GM06990 (cell line): ENCODE measurements at regions not wholly inside any gene's neighbourhood (a gene's known extent, or its start where the extent isn't known, plus 50 kb on each side); places are given as distances from the start of the nearest gene placed in this dataset.

Experiments
- DNase-seq: peaks from one replicate; pipeline ENCODE4 v3.0.0-alpha.2; 2011; ENCODE audit not compliant: insufficient read length; ENCODE audit errors: extremely low read depth
- H3K27me3 ChIP-seq: replicated peaks from 2 replicates; pipeline ENCODE4 v1.6.0; 2011; ENCODE audit warnings: low read length; ENCODE audit not compliant: control insufficient read depth, insufficient read depth
- H3K36me3 ChIP-seq: 2 replicates; pipeline ENCODE4 v1.5.1; 2011; ENCODE audit warnings: low read length; ENCODE audit not compliant: control insufficient read depth, insufficient read depth
- H3K4me3 ChIP-seq: replicated peaks from 2 replicates; pipeline ENCODE4 v1.5.1; 2011; ENCODE audit warnings: low read depth, mild to moderate bottlenecking, control low read depth, low read length
- CTCF ChIP-seq: IDR thresholded peaks from 2 replicates; pipeline ENCODE4 v1.5.1; 2011; ENCODE audit warnings: low read length, control low read depth, mild to moderate bottlenecking, inconsistent platforms; ENCODE audit not compliant: insufficient read depth, poor library complexity, severe bottlenecking

- DNase-seq, result no peak
- TF ChIP-seq CTCF, result no peak
- no peak overlapping the region for H3K4me3 ChIP-seq
Measured at GRCh38 chr5:123786411-123786810, 274.4 kb downstream of the CSNK1G3 start.

GRCh38 chr5:123785162-123786071 lies 273.4 kb downstream of the CSNK1G3 start:
- DNase-seq, result no peak
- Histone ChIP-seq H3K4me3 (no peak overlapping the region), H3K36me3 (no peaks in the 10 kb centered on the region), H3K27me3 (no peaks in the 10 kb centered on the region)
- no peak for TF ChIP-seq CTCF

More at GRCh38 chr5:123786411-123786810, 274.4 kb downstream of the CSNK1G3 start:
- Histone ChIP-seq H3K36me3 (no peaks in the 10 kb centered on the region), H3K27me3 (no peaks in the 10 kb centered on the region)

GRCh38 chr5:123783421-123783820 lies 271.4 kb downstream of the CSNK1G3 start:
- no peak for DNase-seq
- H3K36me3 ChIP-seq, result no peaks in the 10 kb centered on the region
- no peaks in the 10 kb centered on the region for H3K27me3 ChIP-seq
- H3K4me3 ChIP-seq, result no peak overlapping the region
- no peak for TF ChIP-seq CTCF

GRCh38 chr5:123778641-123779040 lies 266.7 kb downstream of the CSNK1G3 start:
- no peak for DNase-seq
- no peak for TF ChIP-seq CTCF
- H3K27me3 ChIP-seq, result no peaks in the 10 kb centered on the region
- no peaks in the 10 kb centered on the region for H3K36me3 ChIP-seq
- H3K4me3 ChIP-seq, result no peak overlapping the region

- Histone ChIP-seq H3K4me3 (no peak overlapping the region), H3K36me3 (no peaks in the 10 kb centered on the region), H3K27me3 (no peaks in the 10 kb centered on the region)
- no peak for DNase-seq
- no peak for TF ChIP-seq CTCF
Measured at GRCh38 chr5:123776761-123777160, 264.8 kb downstream of the CSNK1G3 start.
